SIG-M5 treated with dmso at 0.1 percent for 504 hours (cell line): ENCODE measurements at regions not wholly inside any gene's neighbourhood (a gene's known extent, or its start where the extent isn't known, plus 50 kb on each side); places are given as distances from the start of the nearest gene placed in this dataset.
"Not testable (repeated sequence)": the region's sequence is repeated elsewhere in the genome, so short reads cannot be mapped to it uniquely, and the experiment has no call there.

Experiments used
- DNase-seq: peaks from one replicate; lab custom pipeline; 2025; ENCODE audit not compliant: unreplicated experiment; lab: John Stamatoyannopoulos, UW

- DNase-seq: no peak
Measured at GRCh38 chr4:59689149-59689548, 1511.0 kb upstream of the ADGRL3 start.

- DNase-seq: no peak
Measured at GRCh38 chr4:59695355-59696053, 1504.6 kb upstream of the ADGRL3 start.

GRCh38 chr4:59698041-59698440 lies 1502.1 kb upstream of the ADGRL3 start:
- no peak for DNase-seq

- no peak for DNase-seq
Measured at GRCh38 chr4:59700651-59701050, 1499.5 kb upstream of the ADGRL3 start.

GRCh38 chr4:59704616-59705015 lies 1495.5 kb upstream of the ADGRL3 start:
- no peak for DNase-seq

- DNase-seq: no peak
Measured at GRCh38 chr4:59712470-59712869, 1487.7 kb upstream of the ADGRL3 start.

- DNase-seq: not testable (repeated sequence)
Measured at GRCh38 chr4:59724286-59724685, 1475.8 kb upstream of the ADGRL3 start.

- DNase-seq: no peak
Measured at GRCh38 chr4:59727745-59728144, 1472.4 kb upstream of the ADGRL3 start.

- DNase-seq: no peak
Measured at GRCh38 chr4:59728496-59728895, 1471.6 kb upstream of the ADGRL3 start.

GRCh38 chr4:59729321-59729720 lies 1470.8 kb upstream of the ADGRL3 start:
- DNase-seq: no peak

- no peak for DNase-seq
Measured at GRCh38 chr4:59748433-59748832, 1451.7 kb upstream of the ADGRL3 start.

GRCh38 chr4:59759082-59759825 lies 1440.9 kb upstream of the ADGRL3 start:
- DNase-seq: no peak

- DNase-seq: no peak
Measured at GRCh38 chr4:59762344-59762743, 1437.8 kb upstream of the ADGRL3 start.

- DNase-seq: no peak
Measured at GRCh38 chr4:59770601-59771264, 1429.4 kb upstream of the ADGRL3 start.

- no peak for DNase-seq
Measured at GRCh38 chr4:59772641-59773139, 1427.4 kb upstream of the ADGRL3 start.

GRCh38 chr4:59780271-59780670 lies 1419.9 kb upstream of the ADGRL3 start:
- not testable (repeated sequence) for DNase-seq

GRCh38 chr4:59805176-59805575 lies 1395.0 kb upstream of the ADGRL3 start:
- DNase-seq: no peak

GRCh38 chr4:59814402-59815010 lies 1385.6 kb upstream of the ADGRL3 start:
- no peak for DNase-seq

- DNase-seq: no peak
Measured at GRCh38 chr4:59818656-59819055, 1381.5 kb upstream of the ADGRL3 start.

- no peak for DNase-seq
Measured at GRCh38 chr4:59823311-59823710, 1376.8 kb upstream of the ADGRL3 start.

- DNase-seq: no peak
Measured at GRCh38 chr4:59825104-59825503, 1375.0 kb upstream of the ADGRL3 start.
